Fibroblast of mammary gland (primary cell): ENCODE measurements at regions not wholly inside any gene's neighbourhood (a gene's known extent, or its start where the extent isn't known, plus 50 kb on each side); places are given as distances from the start of the nearest gene placed in this dataset.

ENCODE experiments used
- DNase-seq: peaks from one replicate; pipeline ENCODE4 v3.0.0-alpha.2; 2010; ENCODE audit warnings: low read depth
- H3K4me3 ChIP-seq: 2 replicates; pipeline ENCODE4 v1.5.1; 2011; ENCODE audit warnings: low read depth, mild to moderate bottlenecking, low read length, moderate library complexity; ENCODE audit not compliant: control insufficient read depth
- CTCF ChIP-seq: conservative IDR thresholded peaks from 2 replicates; pipeline ENCODE4 v1.5.1; 2011; ENCODE audit warnings: low read depth, low read length, inconsistent platforms; ENCODE audit not compliant: control insufficient read depth, insufficient read depth

- DNase-seq, result no peak
- TF ChIP-seq CTCF, result no peak
- no peak overlapping the region for H3K4me3 ChIP-seq
These were observed 288.2 kb downstream of the PTPRU start for GRCh38 chr1:29524285-29525065.

DNA sequence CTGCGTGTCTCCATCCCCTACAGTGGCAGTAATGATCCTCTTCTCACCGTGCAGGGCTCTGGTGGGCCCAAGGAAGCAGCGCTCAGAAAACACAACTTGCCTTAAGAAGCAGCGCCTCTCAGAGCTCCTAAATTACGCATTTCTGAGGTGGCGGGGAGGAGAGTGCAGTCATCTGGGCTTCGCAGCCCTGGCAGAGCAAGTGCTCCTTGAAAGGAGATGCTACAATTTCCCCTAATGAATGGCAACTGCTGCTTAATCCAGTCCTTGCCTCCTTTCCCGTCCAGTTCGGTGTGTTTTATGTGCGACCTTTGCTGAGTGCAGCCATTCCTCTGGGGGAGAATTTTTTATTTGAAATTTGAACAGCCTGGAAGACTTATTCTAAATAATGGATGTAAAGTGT, 287.3 kb downstream of the PTPRU start:
- no peak for TF ChIP-seq CTCF
- DNase-seq, result no peak
- H3K4me3 ChIP-seq, result no peak overlapping the region

GRCh38 chr1:29523136-29523535, 286.8 kb downstream of the PTPRU start:
- no peak for TF ChIP-seq CTCF
- no peak overlapping the region for H3K4me3 ChIP-seq
- DNase-seq, result no peak

GRCh38 chr1:29521811-29522580, 285.7 kb downstream of the PTPRU start:
- H3K4me3 ChIP-seq, result no peak overlapping the region
- no peak for TF ChIP-seq CTCF
- no peak for DNase-seq

GRCh38 chr1:29521438-29521715, 285.1 kb downstream of the PTPRU start:
- TF ChIP-seq CTCF, result no peak
- no peak for DNase-seq

DNA sequence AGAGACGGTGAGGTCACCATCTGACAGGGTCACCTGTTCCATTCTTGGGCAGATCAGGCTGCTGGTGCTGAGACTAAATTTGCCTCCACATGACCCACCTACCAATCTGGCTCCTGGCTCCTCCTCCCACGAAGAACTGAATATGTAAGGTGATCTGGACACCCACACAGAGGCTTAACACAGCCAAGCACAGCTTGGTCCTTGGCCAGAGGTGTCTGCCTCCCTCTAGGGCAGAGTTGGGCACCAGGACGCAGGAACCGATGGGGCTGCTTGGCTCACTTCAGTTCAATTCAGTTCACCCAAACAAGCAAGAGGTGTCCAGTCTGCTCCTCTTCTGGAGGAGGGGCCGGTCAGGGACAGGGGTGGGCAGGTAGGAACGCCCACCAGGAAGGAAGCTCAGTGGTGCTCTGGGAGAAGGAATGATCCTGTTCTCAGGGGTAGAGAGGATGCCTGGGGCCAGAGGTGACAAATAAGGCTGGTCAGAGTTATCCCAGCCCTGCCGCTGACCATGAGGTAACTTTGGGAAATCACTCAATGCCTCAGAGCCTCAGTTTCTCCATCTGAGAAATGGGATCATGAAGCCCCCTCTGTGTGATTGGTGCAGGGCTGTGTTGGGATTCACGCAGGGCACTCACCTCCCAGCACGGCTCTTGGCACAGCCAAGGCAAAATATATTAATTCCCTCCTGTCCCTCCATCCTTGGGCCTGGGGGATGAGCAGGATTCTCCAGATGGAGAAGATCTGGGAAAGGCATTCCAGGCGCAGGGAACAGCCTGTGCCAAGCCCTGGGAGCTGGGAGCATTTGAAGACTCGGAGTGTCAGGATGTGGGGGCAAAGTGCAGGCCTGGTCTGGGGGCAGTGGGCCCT, 284.5 kb downstream of the PTPRU start:
- H3K4me3 ChIP-seq, result no peak overlapping the region
- no peak for DNase-seq
- no peak for TF ChIP-seq CTCF

More at GRCh38 chr1:29521438-29521715, 285.1 kb downstream of the PTPRU start:
- no peak overlapping the region for H3K4me3 ChIP-seq
